NCI-H187 (cell line): ENCODE measurements at regions not wholly inside any gene's neighbourhood (a gene's known extent, or its start where the extent isn't known, plus 50 kb on each side); places are given as distances from the start of the nearest gene placed in this dataset.
A peak's percentile ranks its signal among the peaks of the same experiment; 100 is the strongest.
"Not testable (repeated sequence)": the region's sequence is repeated elsewhere in the genome, so short reads cannot be mapped to it uniquely, and the experiment has no call there.

Experiments
- DNase-seq, 2 experiments: peaks; one replicate each; lab custom pipeline; 2025; lab: John Stamatoyannopoulos, UW

GRCh38 chr5:1667648-1668140 is 131.9 kb downstream of the MRPL36 start:
- no peak for DNase-seq

DNA sequence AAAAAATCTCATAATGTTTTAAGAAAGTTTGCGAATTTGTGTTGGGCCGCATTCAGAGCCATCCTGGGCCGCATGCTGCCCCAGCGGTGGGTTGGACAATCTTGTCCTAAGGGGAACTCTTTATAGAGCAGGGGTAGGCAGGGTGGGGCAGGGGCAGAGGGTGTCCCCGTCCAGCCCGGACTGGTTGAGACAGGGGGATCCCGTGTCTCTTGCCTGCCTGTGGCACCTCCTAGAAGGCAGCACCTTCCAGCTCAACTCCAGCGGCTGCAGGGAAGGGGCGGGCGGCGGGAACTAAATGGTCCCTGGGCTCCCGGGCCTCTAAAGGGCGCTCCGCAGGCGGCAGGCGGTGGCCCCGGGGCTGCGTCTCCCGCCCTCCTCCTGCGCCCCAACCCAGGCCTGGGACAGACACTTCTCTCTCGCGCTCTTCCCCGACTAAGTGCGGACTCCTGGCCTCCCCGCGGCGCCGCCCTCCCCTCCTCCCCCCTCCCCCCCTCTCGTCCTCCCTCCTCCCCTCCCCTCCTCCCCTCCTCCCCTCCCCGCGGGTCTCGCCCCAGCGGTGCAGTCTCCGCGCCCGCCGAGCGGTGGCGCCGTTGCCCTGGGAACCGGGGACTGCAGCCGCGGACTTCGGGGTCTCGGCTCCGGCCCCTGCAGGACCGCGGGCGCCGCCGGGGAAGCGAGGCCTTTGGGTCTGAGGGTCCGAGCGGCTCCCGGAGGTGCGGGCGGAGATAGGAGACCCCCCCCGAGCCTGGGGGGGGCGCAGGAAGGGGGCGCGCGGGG is 132.6 kb downstream of the MRPL36 start:
- peak in 1 of 2 experiments; percentile 40 for DNase-seq

GRCh38 chr5:1666221-1666620 is 133.4 kb downstream of the MRPL36 start:
- no peak for DNase-seq

DNA sequence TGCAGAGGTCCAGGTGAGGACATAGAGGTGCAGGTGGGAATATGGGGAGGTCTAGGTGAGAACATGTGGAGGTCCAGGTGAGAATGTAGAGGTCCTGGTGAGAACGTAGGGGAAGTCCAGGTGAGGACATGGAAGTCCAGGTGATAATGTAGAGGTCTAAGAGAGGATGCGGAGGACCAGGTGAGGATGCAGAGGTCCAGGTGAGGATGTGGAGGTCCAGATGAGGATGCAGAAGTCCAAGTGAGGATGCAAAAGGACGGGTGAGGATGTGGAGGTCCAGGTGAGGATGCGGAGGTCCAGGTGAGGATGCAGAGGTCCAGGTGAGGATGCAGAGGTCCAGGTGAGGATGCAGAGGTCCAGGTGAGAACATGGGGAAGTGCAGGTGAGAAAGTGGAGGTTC is 133.8 kb downstream of the MRPL36 start:
- DNase-seq, result no peak

- no peak for DNase-seq
Observed at GRCh38 chr5:1665231-1665630, 134.4 kb downstream of the MRPL36 start.

- DNase-seq, result no peak
Observed at GRCh38 chr5:1663186-1663585, 136.5 kb downstream of the MRPL36 start.

- DNase-seq, result no peak
Observed at GRCh38 chr5:1662559-1663085, 137.0 kb downstream of the MRPL36 start.

DNA sequence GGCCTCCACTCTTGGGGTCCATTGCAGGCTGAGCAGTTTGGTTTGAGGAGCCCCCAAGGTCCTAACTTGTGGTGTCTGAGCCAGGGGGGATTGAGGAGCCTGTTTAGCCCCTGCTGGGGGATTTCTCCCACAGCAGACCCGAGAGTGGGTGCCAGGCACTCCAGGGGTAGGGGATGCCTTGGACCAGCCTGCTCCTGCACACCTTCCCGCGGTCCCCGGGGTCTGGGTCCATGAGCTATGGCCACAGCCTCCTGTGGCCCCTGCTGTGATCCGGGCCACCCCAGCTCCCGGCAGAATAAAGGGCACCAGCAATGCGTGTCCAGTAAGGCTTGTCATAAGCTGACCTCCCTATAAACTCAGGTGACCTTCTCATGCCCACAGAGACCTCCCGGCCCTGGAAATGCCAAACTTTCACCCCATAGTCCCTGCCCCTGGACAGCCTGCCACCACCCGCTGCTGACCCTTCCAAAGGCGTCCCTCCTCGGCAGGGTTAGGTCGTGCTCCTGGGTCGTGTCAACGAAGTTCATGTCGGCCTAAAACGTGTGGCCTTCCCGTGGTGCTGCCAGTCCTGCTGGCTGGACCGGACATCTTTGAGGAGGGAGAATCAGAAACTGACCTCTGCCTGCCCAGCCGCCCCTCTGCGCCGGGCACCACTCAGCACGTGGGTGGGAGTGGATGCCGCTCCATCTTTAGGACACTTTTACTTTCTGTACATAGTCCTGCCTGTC is 137.6 kb downstream of the MRPL36 start:
- no peak for DNase-seq

- DNase-seq, result no peak
Observed at GRCh38 chr5:1661311-1661710, 137.6 kb upstream of the LPCAT1 start.

DNA sequence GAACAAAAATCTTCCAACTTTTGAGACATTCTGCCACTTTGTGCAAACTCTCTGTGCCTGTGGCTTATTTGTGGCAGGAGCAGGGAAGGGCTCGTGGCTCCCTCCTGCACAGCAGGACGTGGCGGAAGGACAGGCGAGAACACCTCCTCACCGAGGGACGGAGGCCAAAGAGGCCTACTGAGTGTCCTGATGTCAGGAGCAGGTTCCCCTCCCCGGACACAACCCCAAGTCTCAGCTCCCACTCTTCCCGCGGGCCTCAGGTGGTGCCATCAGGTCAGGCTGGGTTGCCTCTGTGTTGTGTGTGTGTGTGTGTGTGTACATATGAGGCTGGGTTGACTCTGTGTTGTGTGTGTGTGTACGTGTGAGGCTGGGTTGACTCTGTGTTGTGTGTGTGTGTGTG is 136.8 kb upstream of the LPCAT1 start:
- no peak for DNase-seq

GRCh38 chr5:1660001-1660400 is 136.2 kb upstream of the LPCAT1 start:
- no peak for DNase-seq

- DNase-seq, result no peak
Observed at GRCh38 chr5:1659100-1659981, 135.6 kb upstream of the LPCAT1 start.

DNA sequence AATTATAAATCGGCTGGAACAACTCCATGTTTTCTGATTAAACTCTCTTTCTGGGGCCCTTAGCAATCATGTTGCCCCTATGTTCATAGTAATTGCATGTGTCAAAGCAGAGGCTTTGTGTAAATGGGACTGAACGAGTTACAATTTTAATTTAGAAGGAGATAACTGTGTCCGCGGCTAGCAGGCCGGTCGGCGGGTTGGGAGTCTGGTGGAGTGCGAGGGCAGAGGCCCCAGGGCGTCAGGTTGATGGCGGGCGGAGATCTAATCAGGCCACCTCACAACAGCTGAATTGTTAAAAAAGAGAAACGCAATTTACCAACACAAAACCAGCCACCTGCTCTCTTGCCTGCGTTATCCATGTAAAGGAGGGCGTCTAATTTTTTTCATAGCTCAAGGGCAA is 134.9 kb upstream of the LPCAT1 start:
- no peak for DNase-seq

- no peak for DNase-seq
Observed at GRCh38 chr5:1657161-1657741, 133.5 kb upstream of the LPCAT1 start.

- no peak for DNase-seq
Observed at GRCh38 chr5:1656271-1656975, 132.7 kb upstream of the LPCAT1 start.

- DNase-seq, result no peak
Observed at GRCh38 chr5:1655496-1656270, 131.9 kb upstream of the LPCAT1 start.

- DNase-seq, result no peak
Observed at GRCh38 chr5:1654786-1655495, 131.2 kb upstream of the LPCAT1 start.

DNA sequence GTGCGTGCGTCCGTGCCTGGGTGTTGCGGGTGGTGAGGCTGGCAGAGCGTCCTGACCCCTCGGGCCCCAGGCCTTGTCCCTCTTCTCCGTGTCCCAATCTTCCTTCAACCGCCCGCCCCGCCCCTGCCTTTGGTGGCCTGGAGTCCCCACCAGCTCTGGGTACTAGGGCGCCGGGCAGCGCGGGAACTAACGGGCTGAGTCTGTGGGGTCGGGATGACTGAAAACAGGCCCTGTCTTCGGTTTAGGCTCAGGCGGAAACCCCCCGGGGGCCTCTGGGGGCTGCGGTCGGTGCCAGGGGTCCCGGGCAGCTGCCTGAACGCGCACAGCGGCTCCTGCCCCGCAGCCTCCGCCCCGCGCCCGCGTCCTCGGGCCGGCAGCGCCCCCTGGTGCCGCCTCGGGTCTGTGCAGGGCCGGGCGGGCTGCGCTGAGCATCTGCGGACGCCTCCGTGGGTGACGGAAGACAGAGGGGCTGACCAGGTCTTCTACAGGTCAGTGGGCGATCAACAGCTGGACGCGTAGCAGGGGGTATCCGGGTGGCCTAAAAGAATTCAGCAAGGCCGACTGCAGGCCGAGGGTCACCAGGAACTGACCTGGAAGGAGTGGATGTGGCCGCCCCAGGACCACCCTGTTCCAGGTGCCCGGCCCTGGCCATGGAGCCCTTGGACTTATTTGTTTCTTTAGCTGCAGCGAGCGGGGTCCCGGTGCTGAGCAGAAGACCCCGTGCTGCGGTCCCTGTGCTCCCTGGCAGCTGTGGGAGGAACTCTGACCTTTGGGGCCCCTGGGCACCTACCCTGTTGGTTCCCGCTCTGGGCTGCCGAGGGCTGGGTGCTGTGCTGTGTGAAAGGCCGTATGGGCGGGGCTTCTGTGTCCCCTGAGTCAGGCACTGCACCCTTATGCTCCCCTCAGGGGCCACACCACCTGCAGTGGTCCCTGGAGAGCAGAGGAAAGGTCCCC is 130.2 kb upstream of the LPCAT1 start:
- DNase-seq, result not testable (repeated sequence)
